DMS153 (cell line): ENCODE measurements at regions not wholly inside any gene's neighbourhood (a gene's known extent, or its start where the extent isn't known, plus 50 kb on each side); places are given as distances from the start of the nearest gene placed in this dataset.

Experiments used
- DNase-seq: peaks from one replicate; lab custom pipeline; 2025; lab: John Stamatoyannopoulos, UW

DNA sequence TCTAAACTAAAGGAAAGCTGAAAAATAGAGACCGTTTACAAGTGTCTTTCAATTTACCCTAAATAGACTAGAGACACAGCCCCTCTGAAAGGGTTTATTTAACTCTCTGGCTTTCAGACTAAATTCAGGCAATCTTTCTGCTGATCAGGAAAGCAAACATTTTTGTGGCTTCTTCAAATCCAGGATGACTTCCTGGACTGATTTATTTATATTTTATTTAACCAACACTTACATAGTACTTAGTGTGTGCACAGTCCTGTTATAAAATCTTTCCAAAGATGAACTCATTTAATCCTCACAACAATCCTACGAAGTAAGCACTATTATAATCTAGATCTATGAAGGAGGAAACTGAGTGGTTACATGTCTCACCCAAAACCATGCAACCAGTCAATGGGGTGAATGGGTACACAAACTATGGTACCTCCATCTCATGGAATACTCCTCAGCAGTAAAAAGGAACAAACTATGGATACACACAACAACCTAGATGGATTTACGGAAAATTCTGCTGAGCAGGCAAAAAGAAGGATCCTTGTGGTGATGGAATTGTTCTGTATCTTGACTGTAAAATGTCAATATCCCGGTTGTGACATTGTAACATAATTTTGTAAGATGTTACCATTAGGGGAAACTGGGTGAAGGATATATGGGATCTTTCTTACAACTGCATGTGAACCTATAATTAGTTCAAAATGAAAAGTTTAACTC is 64.1 kb upstream of the MAMLD1 start:
- no peak for DNase-seq

DNA sequence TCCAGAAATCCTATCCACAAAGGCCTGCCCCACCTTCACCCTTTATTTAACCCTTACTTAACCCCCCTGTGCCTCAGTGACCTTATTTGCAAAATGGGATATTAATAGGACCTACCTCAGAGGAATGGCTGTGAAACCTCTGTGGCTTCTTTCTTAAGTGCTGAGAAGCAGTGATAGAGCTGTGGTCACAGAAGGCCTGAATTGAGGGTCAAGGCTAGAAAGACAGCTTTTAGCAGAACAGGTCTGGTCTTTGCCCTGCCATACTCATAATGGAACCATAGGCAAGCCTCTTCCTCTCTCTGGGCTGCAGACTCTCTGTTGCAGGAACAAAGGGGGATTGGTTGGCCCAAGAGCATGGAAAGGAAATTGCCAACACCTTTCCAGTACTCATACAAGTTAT is 63.5 kb upstream of the MAMLD1 start:
- DNase-seq = no peak

DNA sequence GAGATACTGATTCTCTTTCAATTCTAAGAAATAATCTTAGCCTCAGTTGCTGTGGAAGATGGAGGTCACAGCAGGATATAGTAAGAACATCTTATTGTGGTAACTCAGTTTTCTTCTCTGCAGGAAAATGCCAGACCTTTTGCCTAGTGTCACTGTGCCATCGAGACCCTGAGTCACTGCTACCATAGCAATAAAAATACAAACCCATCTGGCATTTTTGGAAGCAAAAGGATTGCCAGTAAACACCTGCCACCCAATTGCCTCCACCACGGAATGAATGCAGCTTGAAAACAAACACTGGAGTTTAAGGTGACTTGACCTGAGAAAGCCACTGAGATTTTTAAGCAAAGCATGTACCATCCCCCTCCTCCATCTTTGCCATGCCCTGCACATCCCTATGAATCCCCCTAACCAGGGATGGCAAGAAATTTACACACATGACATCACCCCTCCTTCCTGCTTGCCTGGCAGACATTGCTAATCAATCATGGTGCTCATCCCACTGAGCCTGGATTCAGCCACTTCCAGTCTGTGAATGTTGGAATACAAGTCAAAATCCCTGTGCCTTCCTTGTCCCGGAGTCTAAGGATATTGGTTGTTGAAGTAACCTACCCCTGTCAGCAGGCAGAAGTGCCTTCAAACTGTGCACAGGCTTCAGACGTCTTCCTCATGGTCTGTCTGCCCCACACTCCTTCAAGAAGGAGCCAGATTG is 59.6 kb upstream of the MAMLD1 start:
- no peak for DNase-seq

DNA sequence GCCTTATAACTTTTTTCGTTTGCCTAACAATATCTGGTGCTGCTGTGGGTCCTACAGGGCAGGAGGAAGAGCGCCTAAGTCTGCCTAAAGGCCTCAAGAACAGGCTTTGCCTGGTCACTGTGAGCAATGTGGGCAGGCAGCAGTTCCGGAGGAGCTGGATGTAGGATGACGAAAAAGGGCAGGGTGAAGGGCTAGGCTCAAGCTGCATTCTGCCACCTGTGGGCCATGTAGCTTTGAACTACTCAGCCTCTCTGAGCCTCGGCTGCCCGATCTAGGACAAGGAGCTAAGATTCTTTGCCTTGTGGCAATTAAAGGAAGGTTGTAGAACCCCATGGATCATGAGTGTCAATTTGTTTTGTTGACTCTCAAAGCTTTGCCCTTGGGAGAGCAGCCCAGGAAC is 57.1 kb upstream of the MAMLD1 start:
- DNase-seq = no peak

DNA sequence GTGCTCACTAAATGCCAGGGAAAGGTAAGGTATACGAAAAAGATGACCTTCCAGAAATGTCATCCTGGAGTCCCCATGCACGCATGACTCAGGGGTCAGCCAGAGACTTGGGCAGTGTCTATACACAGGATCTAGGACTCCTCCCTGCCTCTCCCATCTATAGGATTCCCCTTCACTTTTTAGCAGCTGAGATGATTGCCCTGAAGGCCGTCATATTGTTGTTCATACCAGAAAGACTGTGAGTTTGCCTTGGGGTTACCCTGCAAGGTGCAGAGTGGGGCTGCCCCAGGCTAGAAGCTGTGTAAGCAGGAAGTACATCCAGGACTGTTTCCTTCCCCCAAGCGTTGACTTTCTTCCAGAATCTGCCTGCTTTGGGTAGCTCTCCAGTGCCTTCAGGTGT is 55.1 kb upstream of the MAMLD1 start:
- DNase-seq = no peak

DNA sequence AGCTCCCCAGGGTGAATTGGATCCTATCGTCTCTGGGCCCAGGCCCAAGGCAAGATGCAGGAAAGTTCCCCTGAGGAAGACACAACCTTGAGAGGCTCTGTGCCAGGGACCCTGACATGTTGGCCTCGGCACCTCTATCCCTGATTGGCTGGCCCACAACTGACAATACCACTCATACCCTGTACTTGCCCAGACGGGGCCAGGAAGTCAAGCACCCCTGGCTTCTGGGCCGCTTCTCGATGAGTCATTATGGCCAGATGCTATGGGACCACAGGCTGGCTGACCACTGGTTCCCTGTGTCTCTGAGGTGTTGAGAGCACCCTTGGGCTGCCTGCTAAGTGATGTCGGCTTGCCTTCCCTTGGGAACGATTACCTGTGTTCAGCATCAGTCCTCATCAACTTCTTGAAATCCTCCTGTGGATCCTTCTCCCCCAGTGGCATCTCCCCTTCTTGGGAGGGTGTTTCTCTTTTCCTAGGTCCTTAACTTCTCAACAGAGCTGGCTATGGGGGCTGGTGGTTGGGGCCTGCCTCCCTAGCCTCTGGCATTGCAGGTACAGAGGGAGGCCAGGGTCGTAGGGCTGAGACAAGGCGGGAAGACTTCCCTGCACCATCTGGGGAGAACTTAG is 54.5 kb upstream of the MAMLD1 start:
- DNase-seq = no peak

DNA sequence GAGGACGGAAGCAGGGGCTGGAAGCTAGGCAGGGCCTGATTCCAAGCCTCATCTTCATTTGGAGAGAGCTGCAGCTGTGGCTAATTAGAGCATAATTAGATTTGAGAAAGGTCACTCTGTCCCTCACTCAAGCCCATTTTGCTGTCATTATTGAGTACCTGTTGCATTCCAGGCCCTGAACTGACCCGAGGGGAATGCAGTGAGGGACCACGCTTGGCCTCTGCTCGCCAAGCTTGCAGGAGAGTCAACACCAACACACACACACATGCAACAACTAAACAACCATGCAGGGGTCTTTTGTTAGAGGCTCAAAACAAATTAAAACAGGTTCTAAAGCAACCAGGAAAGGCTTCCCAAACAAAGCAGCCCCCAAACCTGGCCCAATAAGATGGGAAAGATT is 52.7 kb upstream of the MAMLD1 start:
- DNase-seq = no peak

DNA sequence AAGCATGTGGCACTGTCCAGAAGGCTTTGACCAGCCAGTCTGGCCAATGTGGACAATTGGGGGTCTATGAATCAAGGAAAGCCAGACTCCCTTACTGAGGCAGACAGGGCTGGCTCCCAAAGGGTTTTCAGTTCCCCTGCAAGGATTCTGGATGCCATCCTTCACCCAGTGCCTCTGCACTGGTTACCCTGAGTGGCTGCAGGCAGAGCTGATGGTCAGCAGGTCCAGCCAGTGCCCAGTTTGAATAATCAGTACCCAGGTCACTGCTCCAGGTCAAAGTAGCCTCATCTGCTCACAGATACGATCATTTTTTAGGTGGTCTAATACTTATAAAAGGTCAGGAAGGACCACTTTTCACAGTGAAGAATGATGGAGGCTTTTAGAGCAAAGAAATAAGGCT is 52.2 kb upstream of the MAMLD1 start:
- no peak for DNase-seq

DNA sequence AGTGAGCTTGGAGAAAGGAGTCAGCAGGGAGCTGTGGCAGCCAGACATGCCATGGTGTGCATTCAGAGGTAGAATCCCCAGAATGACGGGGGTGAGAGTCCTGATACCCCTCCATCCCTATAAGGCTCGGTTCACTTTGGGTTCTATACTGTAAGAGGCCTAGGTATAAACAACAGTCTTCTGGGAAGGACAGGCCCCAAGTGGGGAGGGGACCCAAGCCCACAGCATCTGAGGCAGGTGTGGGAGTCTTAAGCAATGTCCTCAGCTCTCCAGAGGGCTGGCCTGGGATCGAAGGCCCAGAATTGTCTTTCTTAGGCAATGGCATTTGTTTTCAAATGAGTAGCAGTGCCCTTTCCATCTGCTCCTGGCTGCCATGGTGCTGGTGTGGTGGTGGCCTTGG is 50.2 kb upstream of the MAMLD1 start:
- DNase-seq = no peak
